H1 (cell line): ENCODE measurements at regions not wholly inside any gene's neighbourhood (a gene's known extent, or its start where the extent isn't known, plus 50 kb on each side); places are given as distances from the start of the nearest gene placed in this dataset.

Experiments used
- CTCF ChIA-PET: fragments of 300-600 bp; sonication (Branson Sonifier 250); formaldehyde crosslinking; loops from one replicate; lab custom pipeline; 2021; ENCODE audit not compliant: partially characterized antibody; lab: Charles Lee
- POLR2A ChIA-PET: fragments of 300-600 bp; sonication (Branson Sonifier 250); formaldehyde crosslinking; loops from one replicate; lab custom pipeline; 2021; ENCODE audit warnings: inconsistent platforms; ENCODE audit not compliant: partially characterized antibody; lab: Charles Lee
- DNase-seq, 2 experiments: peaks; one replicate each; pipeline versions ENCODE4 v3.0.0 to v3.0.0-alpha.2; 2010 to 2022; ENCODE audit warnings: low spot score in 2 of 2, low read depth in 1 of 2, mixed read lengths in 1 of 2
- FAIRE-seq: peaks from 2 replicates; lab custom pipeline; 2011; peaks lifted over from hg19 to GRCh38; lab: Jason Lieb, UNC
- H2AFZ ChIP-seq: 2 replicates; pipeline ENCODE4 v1.8.1; 2012; ENCODE audit warnings: low read length, inconsistent platforms
- H2AK5ac ChIP-seq: 2 replicates; pipeline ENCODE4 v1.6.1; 2013; ENCODE audit warnings: low read depth, low read length
- H2BK120ac ChIP-seq: replicated peaks from 2 replicates; pipeline ENCODE3; 2013; ENCODE audit warnings: low read depth, low read length, inconsistent platforms
- H2BK12ac ChIP-seq: 2 replicates; pipeline ENCODE4 v1.6.1; 2013; ENCODE audit warnings: low read depth, low read length
- H2BK15ac ChIP-seq: 2 replicates; pipeline ENCODE4 v1.6.1; 2013; ENCODE audit warnings: low read length
- H2BK20ac ChIP-seq: 2 replicates; pipeline ENCODE4 v1.6.1; 2013; ENCODE audit warnings: low read length
- H2BK5ac ChIP-seq: 2 replicates; pipeline ENCODE4 v1.6.1; 2013; ENCODE audit warnings: low read depth, low read length
- H3K14ac ChIP-seq: 2 replicates; pipeline ENCODE4 v1.6.1; 2013; ENCODE audit warnings: inconsistent platforms; ENCODE audit not compliant: insufficient read length
- H3K18ac ChIP-seq: 2 replicates; pipeline ENCODE4 v1.6.1; 2013; ENCODE audit warnings: low read length; ENCODE audit errors: extremely low read depth
- H3K23ac ChIP-seq: 2 replicates; pipeline ENCODE4 v1.6.1; 2013; ENCODE audit warnings: inconsistent platforms; ENCODE audit not compliant: insufficient read length
- H3K23me2 ChIP-seq: 2 replicates; pipeline ENCODE4 v1.6.1; 2013; ENCODE audit warnings: low read depth, low read length
- H3K27ac ChIP-seq: 2 replicates; pipeline ENCODE4 v1.6.1; 2011; ENCODE audit warnings: low read depth, low read length, inconsistent platforms
- H3K27me3 ChIP-seq, 4 experiments: replicated peaks in 1 of 4; 1 replicate in 1 of 4; 2 replicates in 3 of 4; pipeline versions ENCODE4 v1.6.1 to v1.8.1; 2011 to 2013; ENCODE audit warnings: low read length in 3 of 4, mild to moderate bottlenecking in 3 of 4, inconsistent platforms in 2 of 4, mixed read lengths in 2 of 4, moderate library complexity in 1 of 4; ENCODE audit not compliant: control insufficient read depth in 3 of 4, insufficient read depth in 3 of 4; ENCODE audit errors: extremely low read depth in 1 of 4
- H3K36me3 ChIP-seq, 4 experiments: 2 replicates each; pipeline versions ENCODE4 v1.6.1 to v1.8.1; 2011 to 2013; ENCODE audit warnings: mild to moderate bottlenecking in 4 of 4, low read length in 3 of 4, moderate library complexity in 2 of 4, control low read depth in 1 of 4, inconsistent platforms in 1 of 4; ENCODE audit not compliant: insufficient read depth in 4 of 4, control insufficient read depth in 2 of 4
- H3K4ac ChIP-seq: replicated peaks from 2 replicates; pipeline ENCODE3; 2013; ENCODE audit warnings: low read length, low read depth, mixed read lengths, inconsistent platforms; ENCODE audit not compliant: insufficient read length
- H3K4me1 ChIP-seq, 4 experiments: replicated peaks in 1 of 4; 1 replicate in 1 of 4; 2 replicates in 3 of 4; pipeline versions ENCODE4 v1.6.1 to v1.8.1; 2011 to 2013; ENCODE audit warnings: low read length in 3 of 4, inconsistent platforms in 2 of 4, mixed read lengths in 1 of 4; ENCODE audit not compliant: insufficient read depth in 4 of 4, control insufficient read depth in 3 of 4
- H3K4me2 ChIP-seq, 2 experiments: 2 replicates each; pipeline versions ENCODE4 v1.6.1 to v1.8.1; 2011 to 2013; ENCODE audit warnings: low read depth in 2 of 2, low read length in 2 of 2, control low read depth in 1 of 2, inconsistent platforms in 1 of 2, mild to moderate bottlenecking in 1 of 2; ENCODE audit not compliant: insufficient read depth in 1 of 2
- H3K4me3 ChIP-seq, 4 experiments: fragments of 200-600, 300-600 bp in 1 of 4; sonication (generic), shearing (Covaris generic), sonication (Bioruptor Twin) in 1 of 4; 2 replicates each; pipeline versions ENCODE4 v1.5.1 to v1.8.1; 2011 to 2016; ENCODE audit warnings: low read length in 4 of 4, low read depth in 3 of 4, control low read depth in 2 of 4, inconsistent platforms in 2 of 4, mild to moderate bottlenecking in 2 of 4, mixed read lengths in 1 of 4, moderate library complexity in 1 of 4; ENCODE audit not compliant: insufficient read depth in 2 of 4; ENCODE audit errors: extremely low read depth in 1 of 4
- H3K56ac ChIP-seq: replicated peaks from 2 replicates; pipeline ENCODE3; 2013; ENCODE audit warnings: low read depth, mild to moderate bottlenecking, mixed read lengths, low read length, inconsistent platforms; ENCODE audit not compliant: insufficient read length
- H3K79me1 ChIP-seq: 2 replicates; pipeline ENCODE4 v1.6.1; 2013; ENCODE audit warnings: low read depth, low read length, control low read depth
- H3K79me2 ChIP-seq, 2 experiments: 2 replicates each; pipeline versions ENCODE4 v1.6.1 to v1.8.1; 2012 to 2013; ENCODE audit warnings: low read length in 2 of 2, mild to moderate bottlenecking in 2 of 2, inconsistent platforms in 1 of 2; ENCODE audit not compliant: insufficient read depth in 2 of 2, control insufficient read depth in 1 of 2
- H3K9ac ChIP-seq, 4 experiments: replicated peaks in 1 of 4; 1 replicate in 1 of 4; 2 replicates in 3 of 4; pipeline versions ENCODE4 v1.6.1 to v1.8.1; 2011 to 2013; ENCODE audit warnings: low read depth in 3 of 4, low read length in 3 of 4, control low read depth in 2 of 4, mild to moderate bottlenecking in 2 of 4, moderate library complexity in 2 of 4, inconsistent platforms in 1 of 4; ENCODE audit errors: extremely low read depth in 1 of 4
- H3K9me3 ChIP-seq, 2 experiments: 2 replicates each; pipeline versions ENCODE4 v1.6.1 to v1.8.1; 2012 to 2013; ENCODE audit warnings: mild to moderate bottlenecking in 2 of 2, moderate library complexity in 2 of 2, control low read depth in 1 of 2, inconsistent platforms in 1 of 2, low read depth in 1 of 2, low read length in 1 of 2, mixed read lengths in 1 of 2; ENCODE audit not compliant: insufficient read depth in 2 of 2
- H4K20me1 ChIP-seq, 2 experiments: replicated peaks in 1 of 2; 2 replicates each; pipeline versions ENCODE3 to v1.8.1; 2011 to 2013; ENCODE audit warnings: inconsistent platforms in 2 of 2, low read length in 2 of 2, mild to moderate bottlenecking in 1 of 2; ENCODE audit not compliant: insufficient read depth in 2 of 2, control insufficient read depth in 1 of 2
- H4K5ac ChIP-seq: 2 replicates; pipeline ENCODE4 v1.6.1; 2013; ENCODE audit warnings: low read length, low read depth, mixed read lengths, inconsistent platforms; ENCODE audit not compliant: insufficient read length
- H4K8ac ChIP-seq: 2 replicates; pipeline ENCODE4 v1.8.0; 2013; ENCODE audit warnings: mild to moderate bottlenecking, moderate library complexity, low read length, inconsistent platforms; ENCODE audit not compliant: insufficient read depth; ENCODE audit errors: extremely low read depth
- H4K91ac ChIP-seq: replicated peaks from 2 replicates; pipeline ENCODE3; 2013; ENCODE audit warnings: low read length, mixed read lengths, inconsistent platforms; ENCODE audit not compliant: insufficient read length
- ATF2 ChIP-seq: IDR thresholded peaks from 2 replicates; pipeline ENCODE4 v1.6.1; 2012; ENCODE audit warnings: low read length, inconsistent platforms
- ATF3 ChIP-seq: IDR thresholded peaks from 2 replicates; pipeline ENCODE4 v1.6.1; 2011; ENCODE audit warnings: low read depth, mild to moderate bottlenecking, low read length; ENCODE audit not compliant: insufficient read depth
- BACH1 ChIP-seq: IDR thresholded peaks from 2 replicates; pipeline ENCODE4 v1.6.1; 2012; ENCODE audit warnings: low read length, improper control_type of control experiment
- HDAC6 ChIP-seq: IDR thresholded peaks from one replicate; pipeline ENCODE4 v1.7.1; 2012; ENCODE audit warnings: low read depth, mild to moderate bottlenecking, inconsistent platforms, low read length, moderate library complexity
- KDM5A ChIP-seq: fragments of 200-600 bp; IDR thresholded peaks from 2 replicates; pipeline ENCODE4 v1.7.1; 2012; ENCODE audit warnings: mild to moderate bottlenecking, low read length, inconsistent platforms, mixed read lengths
- POLR2A ChIP-seq, 2 experiments: IDR thresholded peaks; 1 replicate in 1 of 2; 2 replicates in 1 of 2; pipeline ENCODE4 v1.6.1; 2011; ENCODE audit warnings: low read depth in 2 of 2, low read length in 2 of 2, mild to moderate bottlenecking in 2 of 2; ENCODE audit errors: control extremely low read depth in 1 of 2
- POLR2AphosphoS5 ChIP-seq: IDR thresholded peaks from 2 replicates; pipeline ENCODE4 v1.6.1; 2011; ENCODE audit warnings: low read depth, low read length
- RNF2 ChIP-seq: fragments of 200-900, 300-1000 bp; sonication (generic); IDR thresholded peaks from 2 replicates; pipeline ENCODE4 v1.7.1; 2016; ENCODE audit warnings: borderline replicate concordance, low read depth, mild to moderate bottlenecking, antibody characterized with exemption, low read length; ENCODE audit not compliant: poor library complexity, severe bottlenecking; ENCODE audit errors: missing control alignments
- SP4 ChIP-seq: IDR thresholded peaks from 2 replicates; pipeline ENCODE4 v1.6.1; 2012; ENCODE audit warnings: low read length, inconsistent platforms
- USF2 ChIP-seq: IDR thresholded peaks from 2 replicates; pipeline ENCODE4 v1.6.1; 2011; ENCODE audit warnings: low read length, improper control_type of control experiment
- WGBS, 2 experiments: shearing (Covaris generic) in 1 of 2; methylation state at CpG; one replicate each; pipeline versions ENCODE4 v1.1.6 to v1.1.7; 2013 to 2015; ENCODE audit warnings: low lambda C conversion rate in 2 of 2, mixed read lengths in 2 of 2, inconsistent platforms in 1 of 2, low coverage in 1 of 2, missing lambda C conversion rate in 1 of 2; ENCODE audit not compliant: insufficient replicate concordance in 2 of 2, insufficient coverage in 1 of 2, insufficient read length in 1 of 2; ENCODE audit errors: extremely low coverage in 1 of 2, missing lambda C conversion rate in 1 of 2; 5-methylcytosine and 5-hydroxymethylcytosine counted together

- Histone ChIP-seq H3K18ac (no peak overlapping the region), H4K91ac (no peak overlapping the region), H3K79me2 (no peaks in the 10 kb centered on the region), H3K23me2 (no peaks in the 10 kb centered on the region), H3K27me3 (peaks cover under 1 to 26% (median 21%) of the 10 kb centered on the region in 4 experiments), H3K23ac (no peak overlapping the region), H3K4ac (no peak overlapping the region), H2BK12ac (no peak overlapping the region), H2AFZ (no peak overlapping the region), H2BK20ac (no peak overlapping the region), H4K8ac (no peak overlapping the region), H3K4me2 (no peak overlapping the region), H2BK120ac (no peak overlapping the region), H3K36me3 (no peaks in the 10 kb centered on the region), H3K79me1 (no peaks in the 10 kb centered on the region), H3K4me3 (no peak overlapping the region), H4K20me1 (peaks cover 0 to 1% of the 10 kb centered on the region in 2 experiments), H3K4me1 (no peaks in the 10 kb centered on the region), H3K14ac (no peak overlapping the region), H3K9me3 (no peaks in the 10 kb centered on the region), H2BK15ac (no peak overlapping the region), H3K56ac (no peak overlapping the region), H3K9ac (no peak overlapping the region), H2BK5ac (no peak overlapping the region), H4K5ac (no peak overlapping the region), H2AK5ac (no peak overlapping the region), H3K27ac (no peak overlapping the region)
- POLR2A ChIA-PET: no interaction called here
- CTCF ChIA-PET: interaction anchor here (1.3 kb wide), 2 partner anchors 12 to 57 kb away, joined by 3 to 4 read pairs; no protein-coding TSS in a partner anchor
- FAIRE-seq (no peak), DNase-seq (no peak)
- WGBS, 2 experiments: 89% methylated on average over 3 of the region's 3 CpGs; no CpG with 5 or more reads in 1 of the 2 experiments
- TF ChIP-seq USF2: no peak
- TF ChIP-seq POLR2A (IDR thresholded peaks at IDR 0.05; ENCODE audit: control extremely low read depth in 1 of 2, low read depth in 2 of 2, low read length in 2 of 2): no peak
- TF ChIP-seq ATF3: no peak
- no peak for TF ChIP-seq RNF2
- TF ChIP-seq POLR2AphosphoS5: no peak
- TF ChIP-seq HDAC6: no peak
- no peak for TF ChIP-seq BACH1
- TF ChIP-seq ATF2: no peak
- no peak for TF ChIP-seq KDM5A
- no peak for TF ChIP-seq SP4
These were observed 346.2 kb upstream of the IMPG1 start for GRCh38 chr6:76418560-76419223.
